ENCODE measurements at regions not wholly inside any gene's neighbourhood (a gene's known extent, or its start where the extent isn't known, plus 50 kb on each side); places are given as distances from the start of the nearest gene placed in this dataset.

DNA sequence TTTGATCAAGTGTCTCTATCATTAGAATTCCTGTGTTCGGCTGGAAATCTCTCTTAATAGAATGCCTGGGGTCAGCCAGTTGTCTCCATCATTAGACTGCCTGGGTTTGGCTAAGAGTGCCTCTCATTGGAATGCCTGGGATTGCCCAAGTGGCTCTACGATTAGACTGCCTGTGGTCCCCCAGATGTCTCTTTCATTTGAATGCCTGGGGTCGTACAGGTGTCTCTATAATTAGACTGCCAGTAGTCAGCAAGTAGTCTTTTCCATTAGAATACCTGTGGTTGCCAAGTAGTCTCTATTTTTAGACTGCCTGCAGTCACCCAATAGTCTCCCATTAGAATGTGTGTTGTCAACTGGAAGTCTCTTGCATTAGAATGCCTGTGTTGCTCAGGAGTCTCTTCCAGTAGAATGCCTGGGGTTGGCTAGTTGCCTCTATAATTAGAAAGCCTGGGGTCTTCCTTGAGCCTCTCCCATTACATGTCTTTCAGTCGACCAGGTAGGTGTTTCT, 1523.2 kb downstream of the UQCRFS1 start:
- Histone ChIP-seq H3K27me3 (ENCODE audit: insufficient read depth, low read length) (no peaks in the 10 kb centered on the region), H2AK5ac (ENCODE audit: insufficient read length, low read length) (no peak overlapping the region), H3K27ac (ENCODE audit: insufficient read length, low read depth, low read length) (no peak overlapping the region), H4K91ac (ENCODE audit: insufficient read length, low read depth, low read length) (no peak overlapping the region), H2BK20ac (ENCODE audit: low read depth, low read length, poor library complexity, severe bottlenecking) (no peak overlapping the region), H3T11ph (ENCODE audit: low read length) (no peak overlapping the region), H2AFZ (ENCODE audit: low read length) (no peak overlapping the region), H3K4me2 (ENCODE audit: insufficient read depth, insufficient read length, low read length) (no peak overlapping the region), H2BK5ac (ENCODE audit: insufficient read length, low read length) (no peak overlapping the region), H3K23ac (ENCODE audit: insufficient read length, low read depth, low read length) (no peak overlapping the region), H4K20me1 (ENCODE audit: control insufficient read depth, insufficient read depth, insufficient read length) (no peaks in the 10 kb centered on the region), H2BK120ac (ENCODE audit: low read depth, low read length, poor library complexity, severe bottlenecking) (no peak overlapping the region), H3K56ac (ENCODE audit: insufficient read length, low read depth, low read length) (no peak overlapping the region), H2BK15ac (ENCODE audit: low read depth, low read length) (no peak overlapping the region), H3K18ac (ENCODE audit: insufficient read length, low read depth, low read length) (no peak overlapping the region), H3K9ac (ENCODE audit: extremely low read depth, insufficient read length, low read length) (no peak overlapping the region), H3K23me2 (ENCODE audit: insufficient read length, low read depth, low read length, poor library complexity, severe bottlenecking) (no peaks in the 10 kb centered on the region), H3K9me3 (ENCODE audit: control insufficient read depth, low read depth, low read length) (peaks cover 68% of the 10 kb centered on the region), H3K4me1 (ENCODE audit: insufficient read depth, low read length) (no peaks in the 10 kb centered on the region), H3K79me1 (ENCODE audit: insufficient read depth, low read depth, low read length, poor library complexity, severe bottlenecking) (no peaks in the 10 kb centered on the region), H3K14ac (ENCODE audit: insufficient read depth, low read length) (no peak overlapping the region), H4K8ac (replicated peaks; ENCODE audit: insufficient read length, low read depth, low read length) (no peak overlapping the region), H3K4ac (ENCODE audit: low read depth, low read length) (no peak overlapping the region), H4K5ac (ENCODE audit: insufficient read length, low read depth, low read length) (no peak overlapping the region), H3K79me2 (ENCODE audit: insufficient read depth, low read length) (no peaks in the 10 kb centered on the region), H2BK12ac (ENCODE audit: insufficient read length, low read depth, low read length) (no peak overlapping the region)
- DNase-seq: no peak
- peaks cover 0 to 14% (median 5%) of the 10 kb centered on the region in 3 experiments; a peak in 4 of 7 replicates for H3K36me3 Mint-ChIP-seq (ENCODE audit: insufficient read depth in 1 of 3, low read depth in 3 of 3)
- H3K9me3 Mint-ChIP-seq: peaks cover 70 to 85% of the 10 kb centered on the region in 2 experiments
- no peaks in the 10 kb centered on the region for H3K4me1 Mint-ChIP-seq
- no CpG with 5 or more reads among the region's 4 CpGs for WGBS (ENCODE audit: extremely low coverage, insufficient read length, low lambda C conversion rate)
- H3K4me3 Mint-ChIP-seq: no peak overlapping the region
- H3K27me3 Mint-ChIP-seq (ENCODE audit: low read depth): no peaks in the 10 kb centered on the region; the same call in 1 of the 2 replicates
- no peak overlapping the region for H3K27ac Mint-ChIP-seq
- TF ChIP-seq, protein P1, sequence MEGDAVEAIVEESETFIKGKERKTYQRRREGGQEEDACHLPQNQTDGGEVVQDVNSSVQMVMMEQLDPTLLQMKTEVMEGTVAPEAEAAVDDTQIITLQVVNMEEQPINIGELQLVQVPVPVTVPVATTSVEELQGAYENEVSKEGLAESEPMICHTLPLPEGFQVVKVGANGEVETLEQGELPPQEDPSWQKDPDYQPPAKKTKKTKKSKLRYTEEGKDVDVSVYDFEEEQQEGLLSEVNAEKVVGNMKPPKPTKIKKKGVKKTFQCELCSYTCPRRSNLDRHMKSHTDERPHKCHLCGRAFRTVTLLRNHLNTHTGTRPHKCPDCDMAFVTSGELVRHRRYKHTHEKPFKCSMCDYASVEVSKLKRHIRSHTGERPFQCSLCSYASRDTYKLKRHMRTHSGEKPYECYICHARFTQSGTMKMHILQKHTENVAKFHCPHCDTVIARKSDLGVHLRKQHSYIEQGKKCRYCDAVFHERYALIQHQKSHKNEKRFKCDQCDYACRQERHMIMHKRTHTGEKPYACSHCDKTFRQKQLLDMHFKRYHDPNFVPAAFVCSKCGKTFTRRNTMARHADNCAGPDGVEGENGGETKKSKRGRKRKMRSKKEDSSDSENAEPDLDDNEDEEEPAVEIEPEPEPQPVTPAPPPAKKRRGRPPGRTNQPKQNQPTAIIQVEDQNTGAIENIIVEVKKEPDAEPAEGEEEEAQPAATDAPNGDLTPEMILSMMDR (conservative IDR thresholded peaks at IDR 0.05): no peak
